ENCODE measurements at regions not wholly inside any gene's neighbourhood (a gene's known extent, or its start where the extent isn't known, plus 50 kb on each side); places are given as distances from the start of the nearest gene placed in this dataset.

DNA sequence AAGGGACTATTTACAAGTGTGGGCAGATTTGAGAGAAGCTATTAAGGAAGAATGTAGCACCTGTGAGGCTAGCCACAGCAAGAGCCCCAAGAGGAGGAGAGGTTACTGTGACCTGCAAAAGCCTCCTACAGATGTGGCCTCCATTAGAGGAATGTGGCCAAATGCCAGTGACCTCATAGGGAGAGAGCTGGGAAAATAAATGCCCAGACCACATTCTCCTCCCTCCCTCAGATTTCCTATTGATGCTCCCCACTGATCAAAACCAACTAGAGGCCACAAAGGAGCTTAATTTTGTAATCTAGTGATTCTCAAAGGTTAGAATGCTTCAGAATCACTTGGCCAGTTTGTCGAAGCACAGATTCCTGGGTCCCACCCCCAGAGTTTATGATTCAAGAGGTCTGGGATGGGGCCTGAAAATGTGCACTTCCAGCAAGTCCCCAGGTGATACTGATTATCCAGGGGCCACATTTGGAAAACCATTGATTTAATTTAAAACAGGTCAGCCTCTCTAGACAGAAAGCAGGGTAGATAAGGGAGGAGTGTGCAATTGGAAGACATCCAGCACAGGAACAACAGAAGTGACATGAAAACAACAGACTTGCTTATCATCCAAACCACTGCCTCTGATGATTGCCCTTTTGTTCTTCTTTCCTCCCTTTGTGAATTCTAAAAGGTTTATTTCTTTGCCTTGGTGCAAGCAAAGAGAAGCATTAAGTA, 61.2 kb upstream of the RBBP8 start:
- no peak for DNase-seq
- no peak overlapping the region for H2BK12ac ChIP-seq (ENCODE audit: low read length)

DNA sequence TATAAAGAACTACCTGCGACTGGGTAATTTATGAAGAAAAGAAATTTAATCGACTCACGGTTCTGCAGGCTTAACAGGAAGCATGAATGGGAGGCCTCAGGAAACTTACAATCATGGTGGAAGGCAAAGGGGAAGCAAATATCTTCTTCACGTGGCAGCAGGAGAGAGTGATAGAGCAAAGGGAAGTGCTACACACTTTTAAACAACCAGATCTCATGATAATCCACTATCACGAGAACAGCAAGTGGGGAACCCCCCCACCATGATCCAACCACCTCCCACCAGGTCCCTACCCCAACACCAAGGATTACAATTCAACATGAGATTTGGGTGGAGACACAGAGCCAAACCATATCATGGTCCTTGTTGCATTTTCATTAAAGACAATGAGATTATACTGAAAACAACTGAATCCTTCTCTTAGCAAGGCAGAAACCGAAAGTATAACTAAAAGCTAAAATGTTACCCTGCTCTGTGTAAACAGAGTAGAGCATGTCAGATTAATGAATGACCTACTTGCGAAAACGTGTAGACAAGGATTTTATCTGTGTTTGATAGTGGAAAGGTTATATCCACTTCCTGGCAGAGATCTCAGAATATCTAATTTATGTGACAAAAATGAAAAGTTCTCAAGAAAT, 60.1 kb upstream of the RBBP8 start:
- no peaks in the 10 kb centered on the region for H3K36me3 ChIP-seq (ENCODE audit: control insufficient read depth in 1 of 2, insufficient read depth in 2 of 2, low read length in 2 of 2)

More for the DNA sequence above, 61.2 kb upstream of the RBBP8 start:
- WGBS (ENCODE audit: extremely low coverage, insufficient coverage, insufficient read length), result no CpG with 5 or more reads among the region's 1 CpG
- H4K12ac ChIP-seq (ENCODE audit: low read depth, low read length), result no peak overlapping the region
- H3K36me3 ChIP-seq (ENCODE audit: control insufficient read depth in 1 of 2, insufficient read depth in 2 of 2, low read length in 2 of 2), result no peaks in the 10 kb centered on the region
- H3K79me2 ChIP-seq (ENCODE audit: control insufficient read depth, insufficient read depth, low read length, poor library complexity), result no peaks in the 10 kb centered on the region
- H3K23ac ChIP-seq (ENCODE audit: low read length), result no peak overlapping the region
- no peak overlapping the region for H4K91ac ChIP-seq (ENCODE audit: low read depth, low read length)
- no peaks in the 10 kb centered on the region for H3K9me3 ChIP-seq (ENCODE audit: insufficient read depth, low read depth, low read length)
- H2AFZ ChIP-seq (ENCODE audit: insufficient read depth, low read length, poor library complexity), result no peak overlapping the region
- H2AK5ac ChIP-seq (ENCODE audit: low read length), result no peak overlapping the region
- no peak overlapping the region for H3K9ac ChIP-seq (ENCODE audit: low read length)
- no peak overlapping the region for H3K4me3 ChIP-seq (ENCODE audit: low read depth, low read length)
- no peak overlapping the region for H2BK120ac ChIP-seq (ENCODE audit: insufficient read depth, low read length, poor library complexity)
- H3K27ac ChIP-seq (ENCODE audit: low read depth, low read length), result no peak overlapping the region
- H3K4me2 ChIP-seq (ENCODE audit: low read length), result no peak overlapping the region
- no peaks in the 10 kb centered on the region for H3K4me1 ChIP-seq (ENCODE audit: control insufficient read depth in 1 of 2, insufficient read depth in 2 of 2, low read length in 2 of 2)
- no peaks in the 10 kb centered on the region for H3K79me1 ChIP-seq (ENCODE audit: low read length)
- H3K27me3 ChIP-seq (ENCODE audit: insufficient read depth, low read length), result no peaks in the 10 kb centered on the region
- H2BK5ac ChIP-seq (ENCODE audit: low read depth, low read length, poor library complexity), result no peak overlapping the region
- H3K14ac ChIP-seq (ENCODE audit: low read length), result no peak overlapping the region
- no peak overlapping the region for H3K4ac ChIP-seq (ENCODE audit: low read depth, low read length)
- H3K18ac ChIP-seq (ENCODE audit: low read length), result no peak overlapping the region
- no peak overlapping the region for H4K8ac ChIP-seq (ENCODE audit: low read depth, low read length)

DNA sequence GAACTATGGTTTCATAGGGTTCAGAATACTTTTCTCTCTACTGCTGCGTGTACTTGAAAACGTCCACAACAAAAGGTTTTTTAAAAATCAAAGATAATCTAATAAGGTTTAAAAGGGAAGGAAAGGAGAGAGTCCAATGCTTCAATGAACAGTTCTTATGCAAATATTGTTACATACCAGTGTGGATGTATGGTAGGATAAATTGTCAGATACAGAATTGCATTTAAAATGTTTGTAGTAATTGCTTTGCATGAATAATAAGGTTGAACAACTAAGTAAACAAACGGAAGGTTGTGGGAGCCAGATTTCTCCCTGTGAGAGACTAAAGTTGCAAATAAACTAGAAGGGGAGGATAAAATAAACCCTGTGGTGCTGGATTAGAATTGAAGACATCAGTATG, 53.8 kb upstream of the RBBP8 start:
- Histone ChIP-seq H3K79me2 (ENCODE audit: control insufficient read depth, insufficient read depth, low read length, poor library complexity) (no peaks in the 10 kb centered on the region), H3K9me3 (ENCODE audit: insufficient read depth, low read depth, low read length) (no peaks in the 10 kb centered on the region), H2BK5ac (ENCODE audit: low read depth, low read length, poor library complexity) (no peak overlapping the region), H3K18ac (ENCODE audit: low read length) (no peak overlapping the region), H3K27ac (ENCODE audit: low read depth, low read length) (no peak overlapping the region), H2AFZ (ENCODE audit: insufficient read depth, low read length, poor library complexity) (no peak overlapping the region), H3K4me1 (ENCODE audit: control insufficient read depth in 1 of 2, insufficient read depth in 2 of 2, low read length in 2 of 2) (no peaks in the 10 kb centered on the region), H4K91ac (ENCODE audit: low read depth, low read length) (no peak overlapping the region), H3K23ac (ENCODE audit: low read length) (no peak overlapping the region), H3K4ac (ENCODE audit: low read depth, low read length) (no peak overlapping the region), H3K36me3 (ENCODE audit: control insufficient read depth in 1 of 2, insufficient read depth in 2 of 2, low read length in 2 of 2) (no peaks in the 10 kb centered on the region), H3K9ac (ENCODE audit: low read length) (no peak overlapping the region), H3K4me2 (ENCODE audit: low read length) (no peak overlapping the region), H3K79me1 (ENCODE audit: low read length) (no peaks in the 10 kb centered on the region), H2AK5ac (ENCODE audit: low read length) (no peak overlapping the region), H2BK120ac (ENCODE audit: insufficient read depth, low read length, poor library complexity) (no peak overlapping the region), H2BK12ac (ENCODE audit: low read length) (no peak overlapping the region), H3K4me3 (ENCODE audit: low read depth, low read length) (no peak overlapping the region), H3K14ac (ENCODE audit: low read length) (no peak overlapping the region), H4K12ac (ENCODE audit: low read depth, low read length) (no peak overlapping the region), H4K8ac (ENCODE audit: low read depth, low read length) (no peak overlapping the region), H3K27me3 (ENCODE audit: insufficient read depth, low read length) (no peaks in the 10 kb centered on the region)
- WGBS (ENCODE audit: extremely low coverage, insufficient coverage, insufficient read length), result no CpG with 5 or more reads among the region's 3 CpGs
- DNase-seq, result no peak

More for the DNA sequence above, 60.1 kb upstream of the RBBP8 start:
- Histone ChIP-seq H2BK5ac (ENCODE audit: low read depth, low read length, poor library complexity) (no peak overlapping the region), H3K23ac (ENCODE audit: low read length) (no peak overlapping the region), H4K12ac (ENCODE audit: low read depth, low read length) (no peak overlapping the region), H4K8ac (ENCODE audit: low read depth, low read length) (no peak overlapping the region), H3K4me3 (ENCODE audit: low read depth, low read length) (no peak overlapping the region), H3K9me3 (ENCODE audit: insufficient read depth, low read depth, low read length) (no peaks in the 10 kb centered on the region), H3K14ac (ENCODE audit: low read length) (no peak overlapping the region), H3K18ac (ENCODE audit: low read length) (no peak overlapping the region), H3K9ac (ENCODE audit: low read length) (no peak overlapping the region), H2AK5ac (ENCODE audit: low read length) (no peak overlapping the region), H3K27ac (ENCODE audit: low read depth, low read length) (no peak overlapping the region), H3K4me2 (ENCODE audit: low read length) (no peak overlapping the region), H3K79me2 (ENCODE audit: control insufficient read depth, insufficient read depth, low read length, poor library complexity) (no peaks in the 10 kb centered on the region), H2BK120ac (ENCODE audit: insufficient read depth, low read length, poor library complexity) (no peak overlapping the region), H3K79me1 (ENCODE audit: low read length) (no peaks in the 10 kb centered on the region), H4K91ac (ENCODE audit: low read depth, low read length) (no peak overlapping the region), H3K4ac (ENCODE audit: low read depth, low read length) (no peak overlapping the region), H2BK12ac (ENCODE audit: low read length) (no peak overlapping the region), H3K4me1 (ENCODE audit: control insufficient read depth in 1 of 2, insufficient read depth in 2 of 2, low read length in 2 of 2) (no peaks in the 10 kb centered on the region), H2AFZ (ENCODE audit: insufficient read depth, low read length, poor library complexity) (peak overlapping the region; percentile 41), H3K27me3 (ENCODE audit: insufficient read depth, low read length) (no peaks in the 10 kb centered on the region)
- WGBS (ENCODE audit: extremely low coverage, insufficient coverage, insufficient read length), result no CpG with 5 or more reads among the region's 8 CpGs
- no peak for DNase-seq

DNA sequence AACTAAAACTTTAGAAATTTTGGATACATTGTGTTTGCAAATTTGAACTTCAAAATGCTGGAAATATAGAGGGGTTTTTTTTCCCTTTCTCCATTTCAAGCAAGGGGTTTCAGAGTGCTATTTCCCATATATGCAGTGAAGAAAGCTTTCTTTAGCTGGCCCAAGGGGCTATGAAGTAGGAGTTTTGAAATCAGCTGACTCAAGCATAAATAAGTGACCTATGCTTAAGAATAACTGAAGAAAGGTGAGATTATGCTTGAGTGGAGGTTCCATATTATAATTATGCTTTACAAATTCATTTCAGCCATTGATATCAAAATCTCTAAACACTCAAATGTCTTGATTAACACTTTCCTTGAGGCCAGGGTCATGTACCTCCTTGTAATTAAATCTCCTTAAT, 51.0 kb upstream of the RBBP8 start:
- DNase-seq, result no peak
- Histone ChIP-seq H3K9ac (ENCODE audit: low read length) (no peak overlapping the region), H4K8ac (ENCODE audit: low read depth, low read length) (no peak overlapping the region), H3K9me3 (ENCODE audit: insufficient read depth, low read depth, low read length) (no peaks in the 10 kb centered on the region), H3K23ac (ENCODE audit: low read length) (no peak overlapping the region), H3K79me1 (ENCODE audit: low read length) (no peaks in the 10 kb centered on the region), H2BK12ac (ENCODE audit: low read length) (no peak overlapping the region), H3K36me3 (ENCODE audit: control insufficient read depth in 1 of 2, insufficient read depth in 2 of 2, low read length in 2 of 2) (peaks cover 0 to 2% of the 10 kb centered on the region in 2 experiments), H2AFZ (ENCODE audit: insufficient read depth, low read length, poor library complexity) (no peak overlapping the region), H3K79me2 (ENCODE audit: control insufficient read depth, insufficient read depth, low read length, poor library complexity) (no peaks in the 10 kb centered on the region), H4K91ac (ENCODE audit: low read depth, low read length) (no peak overlapping the region), H3K18ac (ENCODE audit: low read length) (no peak overlapping the region), H3K4ac (ENCODE audit: low read depth, low read length) (no peak overlapping the region), H3K4me1 (ENCODE audit: control insufficient read depth in 1 of 2, insufficient read depth in 2 of 2, low read length in 2 of 2) (no peaks in the 10 kb centered on the region), H3K27me3 (ENCODE audit: insufficient read depth, low read length) (no peaks in the 10 kb centered on the region), H4K12ac (ENCODE audit: low read depth, low read length) (no peak overlapping the region), H2BK5ac (ENCODE audit: low read depth, low read length, poor library complexity) (no peak overlapping the region), H2BK120ac (ENCODE audit: insufficient read depth, low read length, poor library complexity) (no peak overlapping the region), H3K4me2 (ENCODE audit: low read length) (no peak overlapping the region), H3K14ac (ENCODE audit: low read length) (no peak overlapping the region), H3K4me3 (ENCODE audit: low read depth, low read length) (no peak overlapping the region), H2AK5ac (ENCODE audit: low read length) (no peak overlapping the region), H3K27ac (ENCODE audit: low read depth, low read length) (no peak overlapping the region)

Measured in trophoblast cell (in vitro differentiated cells and primary cell).